TTC549 (cell line): ENCODE measurements at regions not wholly inside any gene's neighbourhood (a gene's known extent, or its start where the extent isn't known, plus 50 kb on each side); places are given as distances from the start of the nearest gene placed in this dataset.
"Not testable (repeated sequence)": the region's sequence is repeated elsewhere in the genome, so short reads cannot be mapped to it uniquely, and the experiment has no call there.

Experiments used
- FAIRE-seq: peaks from 2 replicates; lab custom pipeline; 2012; peaks lifted over from hg19 to GRCh38; lab: Jason Lieb, UNC

GRCh38 chr14:106626469-106626868, 1100.1 kb downstream of the TMEM121 start:
- not testable (repeated sequence) for FAIRE-seq

GRCh38 chr14:106626942-106627588, 1100.7 kb downstream of the TMEM121 start:
- not testable (repeated sequence) for FAIRE-seq

GRCh38 chr14:106631879-106632278, 1105.5 kb downstream of the TMEM121 start:
- FAIRE-seq = no peak

DNA sequence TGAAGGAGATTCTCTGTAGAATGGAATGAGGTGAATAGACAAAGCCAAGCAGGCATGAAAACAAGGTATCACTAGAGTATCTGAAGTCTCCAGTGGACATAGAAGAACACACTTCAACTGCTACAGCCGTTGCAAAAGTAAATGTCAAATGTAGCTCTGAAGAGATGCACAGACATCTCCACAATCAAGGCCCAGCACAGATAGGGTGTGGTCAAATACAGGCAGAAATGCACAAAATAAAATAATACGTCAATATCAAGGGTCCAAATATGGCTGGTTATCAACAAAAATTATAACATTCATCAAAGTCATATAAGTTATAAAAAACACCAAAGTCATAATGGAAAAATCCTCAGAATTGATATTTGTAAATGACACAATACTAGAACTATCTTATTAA, 1107.3 kb downstream of the TMEM121 start:
- no peak for FAIRE-seq

DNA sequence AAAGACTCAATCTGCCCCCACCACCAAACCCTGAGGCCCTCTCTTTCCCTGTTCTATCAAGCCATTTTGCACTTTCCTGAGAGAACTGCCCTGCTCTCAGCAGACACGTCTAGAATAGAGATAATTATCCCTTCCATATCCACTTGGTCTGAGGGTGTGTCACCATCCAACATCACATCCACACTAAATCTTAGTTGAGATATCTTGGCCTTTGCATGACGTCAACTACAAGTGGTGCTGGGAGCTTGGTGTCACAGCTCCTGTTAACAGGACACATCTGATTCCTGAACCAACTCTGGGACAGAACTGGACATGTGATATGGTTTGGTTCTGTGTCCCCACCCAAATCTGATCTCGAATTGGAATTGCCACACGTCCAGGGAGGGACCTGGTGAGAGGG, 1109.2 kb downstream of the TMEM121 start:
- FAIRE-seq = no peak

DNA sequence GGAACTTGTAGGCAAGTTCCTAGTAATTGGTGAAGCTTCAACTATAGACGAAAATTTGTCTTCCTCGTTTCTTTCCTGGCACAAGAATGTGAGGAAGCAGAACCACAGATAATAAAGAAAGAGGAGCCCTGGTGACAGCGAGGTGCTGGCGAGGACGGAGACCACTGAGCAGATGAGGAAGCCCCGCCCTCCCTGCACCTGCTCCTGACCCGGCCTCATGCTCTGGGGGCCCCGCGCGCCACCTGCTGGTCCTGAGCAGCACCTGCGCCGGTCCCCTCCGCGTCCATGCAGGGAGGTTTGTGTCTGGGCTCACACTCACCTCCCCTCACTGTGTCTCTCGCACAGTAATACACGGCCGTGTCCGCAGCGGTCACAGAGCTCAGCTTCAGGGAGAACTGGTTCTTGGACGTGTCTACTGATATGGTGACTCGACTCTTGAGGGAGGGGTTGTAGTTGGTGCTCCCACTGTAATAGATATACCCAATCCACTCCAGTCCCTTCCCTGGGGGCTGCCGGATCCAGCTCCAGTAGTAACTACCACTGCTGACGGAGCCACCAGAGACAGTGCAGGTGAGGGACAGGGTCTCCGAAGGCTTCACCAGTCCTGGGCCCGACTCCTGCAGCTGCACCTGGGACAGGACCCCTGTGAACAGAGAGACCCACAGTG, 1112.5 kb downstream of the TMEM121 start:
- not testable (repeated sequence) for FAIRE-seq

DNA sequence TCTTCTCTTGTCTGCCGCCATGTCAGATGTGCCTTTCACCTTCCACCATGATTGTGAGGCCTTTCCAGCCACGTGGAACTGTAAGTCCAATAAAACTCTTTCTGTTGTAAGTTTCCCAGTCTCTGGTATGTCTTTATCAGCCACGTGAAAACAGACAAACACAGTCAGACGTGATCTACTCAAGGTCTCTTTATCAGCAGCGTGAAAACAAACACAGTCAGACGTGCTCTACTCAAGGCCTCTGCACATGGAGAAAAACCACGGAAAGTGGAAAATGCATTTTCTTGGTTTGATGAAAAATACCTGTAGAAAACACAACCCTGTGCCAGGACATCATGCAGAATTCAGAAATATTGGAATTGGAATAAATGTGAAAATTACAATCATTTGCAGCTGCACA, 1115.7 kb downstream of the TMEM121 start:
- no peak for FAIRE-seq

- not testable (repeated sequence) for FAIRE-seq
Observed at GRCh38 chr14:106642971-106643370, 1116.6 kb downstream of the TMEM121 start.

- not testable (repeated sequence) for FAIRE-seq
Observed at GRCh38 chr14:106648874-106649273, 1122.5 kb downstream of the TMEM121 start.

DNA sequence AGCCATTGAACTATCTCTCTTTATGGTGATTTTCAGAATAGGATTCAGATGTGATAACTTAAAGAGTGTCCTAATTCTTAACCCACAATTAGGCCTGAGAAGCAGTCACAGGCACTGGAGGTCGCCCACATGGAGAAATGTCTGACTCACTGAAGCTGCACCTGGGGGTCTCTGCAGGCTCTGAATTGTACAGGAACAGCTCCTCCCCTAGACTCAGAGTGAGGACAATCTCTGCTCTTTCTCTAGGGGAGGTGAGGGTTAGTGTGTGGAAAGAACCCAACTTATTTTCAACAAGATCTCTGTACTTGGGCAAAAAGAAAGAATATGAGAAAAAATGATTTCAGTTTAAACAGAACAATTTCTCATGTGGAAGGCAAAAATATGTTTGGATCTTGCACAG, 1124.6 kb downstream of the TMEM121 start:
- no peak for FAIRE-seq

DNA sequence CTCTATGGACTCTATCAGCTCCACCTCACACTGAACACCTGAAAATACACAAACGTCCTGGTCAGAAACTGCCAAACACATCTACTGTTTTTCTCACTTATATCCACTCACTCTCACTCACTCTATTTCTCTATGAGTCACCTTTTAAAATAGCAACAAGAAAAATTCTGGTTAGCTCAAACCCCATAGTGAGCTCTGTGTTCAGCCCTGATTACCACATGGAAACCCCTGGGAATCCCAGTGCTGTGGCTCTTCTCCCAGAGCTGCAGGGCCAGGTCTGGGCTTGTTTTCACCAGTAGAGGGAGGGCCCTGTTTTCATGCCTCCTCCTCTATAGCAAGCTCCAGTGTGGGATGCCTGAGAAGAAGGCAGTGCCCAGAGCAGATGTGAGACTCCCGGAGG, 1126.1 kb downstream of the TMEM121 start:
- FAIRE-seq = no peak

DNA sequence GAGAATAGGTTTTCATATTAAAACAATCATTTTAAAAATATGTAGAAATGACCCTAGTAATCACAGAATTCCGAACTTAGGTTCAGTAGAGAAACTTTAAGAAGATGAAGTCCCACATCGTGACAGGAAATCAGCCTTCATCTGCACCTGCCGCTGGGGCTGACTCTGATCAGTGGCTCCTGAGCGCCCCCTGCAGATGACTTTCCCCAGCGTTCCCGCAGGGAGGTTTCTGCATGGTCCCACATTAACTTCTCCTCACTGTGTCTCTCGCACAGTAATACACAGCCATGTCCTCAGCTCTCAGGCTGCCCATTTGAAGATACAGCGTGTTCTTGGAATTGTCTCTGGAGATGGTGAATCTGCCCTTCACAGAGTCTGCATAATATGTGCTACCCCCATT, 1131.1 kb downstream of the TMEM121 start:
- FAIRE-seq = no peak

DNA sequence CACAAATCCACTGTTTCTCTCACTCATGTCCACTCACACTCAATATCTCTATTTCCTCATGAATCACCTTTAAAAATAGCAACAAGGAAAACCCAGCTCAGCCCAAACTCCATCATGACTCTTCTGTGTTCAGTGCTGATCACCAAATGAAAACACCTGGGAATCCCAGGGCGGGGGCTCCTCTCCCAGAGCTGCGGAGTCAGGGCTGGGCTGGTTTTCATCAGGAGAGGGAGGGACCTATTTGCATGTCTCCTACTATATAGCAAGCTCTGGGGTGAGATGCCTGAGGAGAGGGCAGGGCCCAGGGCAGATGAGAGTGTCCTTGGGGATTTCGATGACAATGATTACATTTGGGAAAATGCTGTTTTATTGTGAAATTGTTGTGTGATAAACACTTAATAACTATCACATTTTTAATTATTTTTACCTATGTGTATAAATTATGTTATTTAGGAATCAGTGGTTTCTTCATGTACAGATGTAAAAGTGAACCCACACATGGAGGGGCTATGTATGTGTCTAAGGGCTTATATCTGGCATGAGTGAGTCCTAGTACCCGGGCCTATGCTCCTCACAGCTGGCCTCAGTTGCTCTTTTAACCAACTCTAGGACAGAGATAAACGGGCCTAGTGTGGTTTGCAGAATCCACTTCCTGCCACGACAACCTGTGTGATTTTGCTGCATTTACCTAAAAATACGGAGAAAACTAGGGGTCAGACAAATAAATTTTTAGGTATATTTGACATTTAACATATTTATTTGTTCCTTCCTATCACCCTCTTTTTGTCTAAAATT, 1131.9 kb downstream of the TMEM121 start:
- not testable (repeated sequence) for FAIRE-seq

DNA sequence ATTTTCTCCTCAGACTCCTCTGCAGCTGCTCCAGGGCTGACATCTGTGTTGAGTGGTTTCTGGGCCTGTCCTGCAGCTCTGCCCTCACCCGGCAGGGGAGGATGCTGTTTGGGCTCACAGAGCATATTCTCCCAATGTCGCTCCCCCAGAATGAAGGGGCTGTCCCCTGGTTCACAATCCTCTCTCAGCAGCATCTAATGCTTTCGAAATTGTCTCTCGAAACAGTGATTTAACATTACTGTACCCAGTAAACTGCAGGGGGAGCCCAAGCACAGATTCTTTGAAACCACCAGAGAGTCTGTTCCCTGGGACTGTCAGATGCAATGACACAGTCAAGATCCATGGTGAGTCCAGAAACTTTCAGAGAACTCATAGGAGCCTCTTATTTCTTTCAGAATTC, 1135.2 kb downstream of the TMEM121 start:
- not testable (repeated sequence) for FAIRE-seq

DNA sequence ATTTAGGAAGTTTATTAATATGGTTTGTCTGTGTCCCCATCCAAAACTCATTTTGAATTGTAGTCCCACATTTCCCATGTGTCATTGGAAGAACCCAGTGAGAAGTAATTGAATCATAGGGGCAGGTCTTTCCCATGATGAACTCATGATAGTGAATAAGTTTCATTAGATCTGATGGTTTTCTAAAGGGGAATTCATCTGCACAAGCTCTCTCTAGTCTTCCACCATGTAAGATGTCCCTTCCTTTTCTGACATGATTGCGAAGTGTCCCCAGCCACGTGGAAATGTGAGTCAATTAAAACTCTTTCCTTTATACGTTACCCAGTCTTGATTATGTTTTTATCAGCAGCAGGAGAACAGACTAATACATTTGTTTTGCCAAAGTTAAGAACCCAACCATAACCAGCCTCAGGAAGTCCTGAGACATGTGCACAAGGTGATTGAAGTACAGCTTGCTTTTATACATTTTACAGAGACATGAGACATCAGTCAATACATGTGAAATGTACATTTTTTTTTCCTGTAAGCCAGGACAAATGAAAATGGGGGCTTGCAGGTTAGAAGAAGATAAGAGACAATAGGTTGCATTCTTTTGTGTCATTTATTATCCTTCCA, 1136.7 kb downstream of the TMEM121 start:
- FAIRE-seq = no peak

DNA sequence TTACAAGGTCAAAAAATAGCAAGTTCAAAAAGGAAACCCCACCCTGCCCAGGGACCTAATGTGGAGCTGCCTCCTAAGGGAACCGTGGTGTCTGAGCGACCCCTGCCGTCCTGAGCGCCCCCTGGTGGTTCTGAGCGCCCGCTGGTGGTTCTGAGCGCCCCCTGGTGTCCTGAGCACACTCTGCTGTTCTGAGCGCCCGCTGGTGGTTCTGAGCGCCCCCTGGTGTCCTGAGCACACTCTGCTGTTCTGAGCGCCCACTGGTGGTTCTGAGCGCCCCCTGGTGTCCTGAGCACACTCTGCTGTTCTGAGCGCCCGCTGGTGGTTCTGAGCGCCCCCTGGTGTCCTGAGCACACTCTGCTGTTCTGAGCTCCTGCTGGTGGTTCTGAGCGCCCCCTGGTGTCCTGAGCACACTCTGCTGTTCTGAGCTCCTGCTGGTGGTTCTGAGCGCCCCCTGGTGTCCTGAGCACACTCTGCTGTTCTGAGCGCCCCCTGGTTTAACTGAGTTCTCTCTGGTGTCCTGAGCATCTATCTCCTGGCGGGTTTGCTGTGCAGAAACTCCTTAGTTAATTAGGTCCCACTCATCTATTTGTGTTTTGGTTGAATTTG, 1137.5 kb downstream of the TMEM121 start:
- not testable (repeated sequence) for FAIRE-seq

DNA sequence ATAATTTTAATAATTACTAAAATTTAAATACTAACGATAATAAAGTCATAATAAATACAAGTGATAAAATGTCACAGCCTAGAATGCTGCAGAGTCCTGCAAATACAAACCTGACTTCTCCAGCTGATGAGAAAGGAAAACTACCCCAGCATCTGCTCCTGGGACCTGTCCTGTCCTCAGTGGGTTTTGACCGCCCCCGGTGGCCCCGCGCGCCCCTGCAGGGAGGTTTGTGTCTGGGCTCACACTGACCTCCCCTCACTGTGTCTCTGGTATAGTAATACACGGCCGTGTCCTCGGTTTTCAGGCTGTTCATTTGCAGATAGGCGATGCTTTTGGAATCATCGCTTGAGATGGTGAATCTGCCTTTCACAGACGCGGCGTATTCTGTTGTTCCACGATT, 1139.4 kb downstream of the TMEM121 start:
- no peak for FAIRE-seq

- FAIRE-seq = no peak
Observed at GRCh38 chr14:106666341-106666740, 1140.0 kb downstream of the TMEM121 start.

DNA sequence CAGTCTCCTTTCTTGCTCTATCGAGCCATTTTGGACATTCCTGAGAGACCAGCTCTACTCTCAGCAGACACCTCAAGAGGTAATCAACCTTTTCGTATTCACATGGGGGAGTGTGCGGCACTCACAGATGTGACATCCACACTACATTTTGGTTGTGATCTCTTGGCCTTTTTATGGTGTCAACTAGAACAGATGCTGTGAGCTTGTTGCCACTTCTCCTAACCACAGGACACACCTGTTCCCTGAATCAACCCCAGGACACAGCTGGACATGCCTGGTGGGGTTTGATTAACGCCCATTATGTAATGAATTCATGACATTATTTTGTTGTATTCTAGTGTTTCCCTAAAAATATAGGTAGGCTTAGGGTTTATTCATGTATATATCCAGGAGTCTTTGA, 1143.6 kb downstream of the TMEM121 start:
- FAIRE-seq = no peak

GRCh38 chr14:106674093-106674492, 1147.7 kb downstream of the TMEM121 start:
- not testable (repeated sequence) for FAIRE-seq

- not testable (repeated sequence) for FAIRE-seq
Observed at GRCh38 chr14:106674509-106675125, 1148.2 kb downstream of the TMEM121 start.

DNA sequence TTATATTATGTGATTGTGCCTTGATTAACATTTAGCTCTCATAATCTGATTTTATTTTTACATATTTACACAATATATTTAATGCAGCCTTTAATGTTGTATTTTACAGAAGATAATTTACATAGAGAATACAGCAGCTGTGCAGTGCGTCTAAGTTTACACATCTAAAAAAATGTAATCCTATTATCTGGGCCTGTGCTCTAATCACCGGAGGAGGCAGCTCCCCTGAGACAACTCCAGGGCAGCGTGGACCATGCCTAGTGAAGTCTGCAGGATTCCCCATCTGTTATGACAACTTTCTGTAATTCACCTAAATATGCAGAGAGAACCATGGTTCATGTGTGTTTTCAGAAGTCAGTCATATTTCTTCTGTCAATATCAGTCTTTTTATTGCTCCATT, 1149.3 kb downstream of the TMEM121 start:
- not testable (repeated sequence) for FAIRE-seq
